HG03460 (cell line): ENCODE measurements at regions not wholly inside any gene's neighbourhood (a gene's known extent, or its start where the extent isn't known, plus 50 kb on each side); places are given as distances from the start of the nearest gene placed in this dataset.
A peak's percentile ranks its signal among the peaks of the same experiment; 100 is the strongest.
"Not testable (repeated sequence)": the region's sequence is repeated elsewhere in the genome, so short reads cannot be mapped to it uniquely, and the experiment has no call there.

Experiments
- ATAC-seq: cut with Tn5 transposase; IDR thresholded peaks from one replicate; pipeline ENCODE4 v1.9.1; 2021; ENCODE audit not compliant: unreplicated experiment

- ATAC-seq = no peak
Measured at GRCh38 chr10:53223851-53224250, 451.3 kb upstream of the MBL2 start.

- no peak for ATAC-seq
Measured at GRCh38 chr10:53222806-53223205, 450.2 kb upstream of the MBL2 start.

- ATAC-seq = no peak
Measured at GRCh38 chr10:53209944-53210611, 437.5 kb upstream of the MBL2 start.

- no peak for ATAC-seq
Measured at GRCh38 chr10:53183733-53184132, 411.1 kb upstream of the MBL2 start.

GRCh38 chr10:53177468-53177867 is 404.9 kb upstream of the MBL2 start:
- no peak for ATAC-seq

GRCh38 chr10:53166325-53166724 is 393.7 kb upstream of the MBL2 start:
- no peak for ATAC-seq

- no peak for ATAC-seq
Measured at GRCh38 chr10:53162856-53163255, 390.3 kb upstream of the MBL2 start.

- ATAC-seq = no peak
Measured at GRCh38 chr10:53161231-53161630, 388.6 kb upstream of the MBL2 start.

- not testable (repeated sequence) for ATAC-seq
Measured at GRCh38 chr10:53155674-53156073, 383.1 kb upstream of the MBL2 start.

GRCh38 chr10:53153831-53154230 is 381.2 kb upstream of the MBL2 start:
- no peak for ATAC-seq

- no peak for ATAC-seq
Measured at GRCh38 chr10:53140506-53140905, 367.9 kb upstream of the MBL2 start.

GRCh38 chr10:53135897-53136253 is 363.3 kb upstream of the MBL2 start:
- no peak for ATAC-seq

GRCh38 chr10:53135213-53135896 is 362.8 kb upstream of the MBL2 start:
- peak; percentile 76 for ATAC-seq

GRCh38 chr10:53134050-53134449 is 361.5 kb upstream of the MBL2 start:
- ATAC-seq = no peak

GRCh38 chr10:53130337-53130736 is 357.8 kb upstream of the MBL2 start:
- no peak for ATAC-seq

- no peak for ATAC-seq
Measured at GRCh38 chr10:53127686-53128085, 355.1 kb upstream of the MBL2 start.

GRCh38 chr10:53123311-53123710 is 350.7 kb upstream of the MBL2 start:
- no peak for ATAC-seq

GRCh38 chr10:53122281-53122680 is 349.7 kb upstream of the MBL2 start:
- ATAC-seq = no peak

GRCh38 chr10:53115660-53116059 is 343.1 kb upstream of the MBL2 start:
- no peak for ATAC-seq

GRCh38 chr10:53111529-53111928 is 338.9 kb upstream of the MBL2 start:
- ATAC-seq = no peak

GRCh38 chr10:53109320-53109719 is 336.7 kb upstream of the MBL2 start:
- no peak for ATAC-seq

GRCh38 chr10:53108317-53108934 is 335.8 kb upstream of the MBL2 start:
- ATAC-seq = no peak
